IMR-90 (cell line): ENCODE measurements at regions not wholly inside any gene's neighbourhood (a gene's known extent, or its start where the extent isn't known, plus 50 kb on each side); places are given as distances from the start of the nearest gene placed in this dataset.

Experiments used
- ATAC-seq: fragments of 200-7000 bp; cut with Tn5 transposase; 2 replicates; pipeline ENCODE4 v1.9.1; 2020; ENCODE audit warnings: low read depth, mild to moderate bottlenecking, moderate library complexity
- BruUV-seq: library from RNA; stranded (reverse); fragments of 400-500 nt; replicated peaks from 2 replicates; lab custom pipeline; 2021; lab: Mats Ljungman, UMichigan
- CTCF ChIA-PET: fragments of 300-600 bp; formaldehyde crosslinking; extraction: SDS; loops from one replicate; lab custom pipeline; 2021; ENCODE audit warnings: antibody characterized with exemption; lab: Yijun Ruan, JAX
- POLR2A ChIA-PET: fragments of 300-600 bp; sonication (Branson Sonifier 250); formaldehyde crosslinking; loops from one replicate; lab custom pipeline; 2022; ENCODE audit warnings: antibody characterized with exemption; ENCODE audit not compliant: unreplicated experiment; lab: Charles Lee
- DNase-seq: peaks from one replicate; pipeline ENCODE4 v3.0.0; 2013
- H2AFZ ChIP-seq: replicated peaks from 2 replicates; pipeline ENCODE3; 2013; ENCODE audit warnings: low read length, mild to moderate bottlenecking; ENCODE audit not compliant: poor library complexity
- H2AK5ac ChIP-seq: 2 replicates; pipeline ENCODE4 v1.6.1; 2013; ENCODE audit warnings: low read depth, low read length, inconsistent platforms
- H2AK9ac ChIP-seq: replicated peaks from 2 replicates; pipeline ENCODE3; 2013; ENCODE audit warnings: mild to moderate bottlenecking, low read depth, low read length, moderate library complexity; ENCODE audit not compliant: poor library complexity
- H2BK120ac ChIP-seq: 2 replicates; pipeline ENCODE4 v1.6.1; 2013; ENCODE audit warnings: low read depth, low read length, inconsistent platforms
- H2BK15ac ChIP-seq: 3 replicates; pipeline ENCODE4 v1.6.1; 2013; ENCODE audit warnings: low read depth, low read length, inconsistent platforms
- H2BK20ac ChIP-seq: 2 replicates; pipeline ENCODE4 v1.6.1; 2013; ENCODE audit warnings: low read depth, mild to moderate bottlenecking, inconsistent platforms, low read length, moderate library complexity
- H2BK5ac ChIP-seq: 2 replicates; pipeline ENCODE4 v1.6.1; 2013; ENCODE audit warnings: mild to moderate bottlenecking, low read depth, low read length, inconsistent platforms; ENCODE audit not compliant: poor library complexity, severe bottlenecking
- H3K14ac ChIP-seq: replicated peaks from 2 replicates; pipeline ENCODE4 v1.6.1; 2013; ENCODE audit warnings: low read depth, low read length, inconsistent platforms
- H3K18ac ChIP-seq: 2 replicates; pipeline ENCODE4 v1.6.1; 2013; ENCODE audit warnings: low read depth, low read length, control low read depth
- H3K23ac ChIP-seq: 2 replicates; pipeline ENCODE4 v1.6.1; 2013; ENCODE audit warnings: low read depth, low read length, inconsistent platforms
- H3K27ac ChIP-seq: 2 replicates; pipeline ENCODE4 v1.5.1; 2013; ENCODE audit warnings: mild to moderate bottlenecking, control low read depth, low read length; ENCODE audit not compliant: insufficient read depth
- H3K27me3 ChIP-seq: 2 replicates; pipeline ENCODE4 v1.6.1; 2013; ENCODE audit warnings: low read length; ENCODE audit not compliant: control insufficient read depth, insufficient read depth
- H3K36me3 ChIP-seq: 2 replicates; pipeline ENCODE4 v1.6.1; 2013; ENCODE audit warnings: low read length, mixed read lengths; ENCODE audit not compliant: control insufficient read depth, insufficient read depth
- H3K4ac ChIP-seq: 2 replicates; pipeline ENCODE4 v1.6.1; 2013; ENCODE audit warnings: low read depth, low read length, inconsistent platforms
- H3K4me1 ChIP-seq: 2 replicates; pipeline ENCODE4 v1.6.1; 2013; ENCODE audit warnings: low read length, mixed read lengths; ENCODE audit not compliant: control insufficient read depth, insufficient read depth
- H3K4me2 ChIP-seq: 2 replicates; pipeline ENCODE4 v1.6.1; 2013; ENCODE audit warnings: low read depth, mild to moderate bottlenecking, control low read depth, low read length, moderate library complexity
- H3K4me3 ChIP-seq: 2 replicates; pipeline ENCODE4 v1.5.1; 2013; ENCODE audit warnings: low read depth, mild to moderate bottlenecking, control low read depth, low read length, moderate library complexity; ENCODE audit not compliant: insufficient read depth
- H3K56ac ChIP-seq: 2 replicates; pipeline ENCODE4 v1.6.1; 2013; ENCODE audit warnings: low read length, inconsistent platforms; ENCODE audit not compliant: insufficient read depth; ENCODE audit errors: extremely low read depth
- H3K79me1 ChIP-seq, 2 experiments: 2 replicates each; pipeline ENCODE4 v1.6.1; 2013; ENCODE audit warnings: low read length in 2 of 2, inconsistent platforms in 1 of 2, low read depth in 1 of 2
- H3K9ac ChIP-seq: 2 replicates; pipeline ENCODE4 v1.6.1; 2013; ENCODE audit warnings: low read depth, low read length, control low read depth
- H3K9me1 ChIP-seq: 2 replicates; pipeline ENCODE4 v1.6.1; 2013; ENCODE audit warnings: low read length, inconsistent platforms; ENCODE audit not compliant: insufficient read depth
- H3K9me3 ChIP-seq: 2 replicates; pipeline ENCODE4 v1.6.1; 2013; ENCODE audit warnings: low read length; ENCODE audit not compliant: control insufficient read depth, insufficient read depth
- H4K20me1 ChIP-seq: 2 replicates; pipeline ENCODE4 v1.6.1; 2013; ENCODE audit warnings: low read length, inconsistent platforms; ENCODE audit not compliant: insufficient read depth
- H4K5ac ChIP-seq: 2 replicates; pipeline ENCODE4 v1.6.1; 2013; ENCODE audit warnings: mild to moderate bottlenecking, low read depth, low read length, control low read depth
- H4K8ac ChIP-seq, 2 experiments: 2 replicates each; pipeline ENCODE4 v1.6.1; 2013; ENCODE audit warnings: low read depth in 2 of 2, low read length in 2 of 2, control low read depth in 1 of 2, inconsistent platforms in 1 of 2
- H4K91ac ChIP-seq: 2 replicates; pipeline ENCODE4 v1.6.1; 2013; ENCODE audit warnings: low read depth, low read length, inconsistent platforms; ENCODE audit not compliant: insufficient read depth
- BHLHE40 ChIP-seq: fragments of 150-350 bp; IDR thresholded peaks from 2 replicates; pipeline ENCODE4 v1.6.1; 2016; ENCODE audit warnings: mild to moderate bottlenecking, low read depth, low read length
- CEBPB ChIP-seq: IDR thresholded peaks from 2 replicates; pipeline ENCODE4 v1.6.1; 2012; ENCODE audit warnings: low read depth, low read length, improper control_type of control experiment
- CHD1 ChIP-seq: IDR thresholded peaks from 2 replicates; pipeline ENCODE4 v1.6.1; 2012; ENCODE audit warnings: low read depth, low read length, improper control_type of control experiment
- CTCF ChIP-seq: conservative IDR thresholded peaks from 2 replicates; pipeline ENCODE4 v1.5.1; 2012; ENCODE audit warnings: mild to moderate bottlenecking, low read depth, low read length, improper control_type of control experiment
- ELK1 ChIP-seq: fragments of 150-350 bp; IDR thresholded peaks from 2 replicates; pipeline ENCODE4 v1.6.1; 2016; ENCODE audit warnings: low read depth, mild to moderate bottlenecking, low read length, moderate library complexity, borderline replicate concordance
- FOS ChIP-seq: fragments of 150-350 bp; IDR thresholded peaks from 2 replicates; pipeline ENCODE4 v1.6.1; 2016; ENCODE audit warnings: low read depth, low read length
- MAFK ChIP-seq: IDR thresholded peaks from 2 replicates; pipeline ENCODE4 v1.6.1; 2012; ENCODE audit warnings: low read depth, low read length, improper control_type of control experiment
- MAZ ChIP-seq: IDR thresholded peaks from 2 replicates; pipeline ENCODE4 v1.6.1; 2012; ENCODE audit warnings: low read depth, mild to moderate bottlenecking, low read length, improper control_type of control experiment, moderate library complexity, borderline replicate concordance
- MXI1 ChIP-seq: IDR thresholded peaks from 2 replicates; pipeline ENCODE4 v1.6.1; 2012; ENCODE audit warnings: low read depth, mild to moderate bottlenecking, low read length, moderate library complexity, borderline replicate concordance
- NFE2L2 ChIP-seq: fragments of 150-350 bp; IDR thresholded peaks from 2 replicates; pipeline ENCODE4 v1.6.1; 2016; ENCODE audit warnings: low read depth, mild to moderate bottlenecking, low read length
- POLR2A ChIP-seq: IDR thresholded peaks from 2 replicates; pipeline ENCODE4 v1.6.1; 2012; ENCODE audit warnings: mild to moderate bottlenecking, low read depth, low read length
- RAD21 ChIP-seq: IDR thresholded peaks from 2 replicates; pipeline ENCODE4 v1.6.1; 2012; ENCODE audit warnings: low read length, improper control_type of control experiment
- RCOR1 ChIP-seq: IDR thresholded peaks from 2 replicates; pipeline ENCODE4 v1.6.1; 2012; ENCODE audit warnings: mild to moderate bottlenecking, low read length, improper control_type of control experiment; ENCODE audit not compliant: insufficient replicate concordance
- RFX5 ChIP-seq: IDR thresholded peaks from 2 replicates; pipeline ENCODE4 v1.8.0; 2012; ENCODE audit warnings: low read depth, mild to moderate bottlenecking, low read length, moderate library complexity
- SMC3 ChIP-seq: fragments of 150-350 bp; IDR thresholded peaks from 2 replicates; pipeline ENCODE4 v1.6.1; 2016; ENCODE audit warnings: low read depth, mild to moderate bottlenecking, antibody characterized with exemption, low read length, moderate library complexity
- USF2 ChIP-seq: fragments of 150-350 bp; IDR thresholded peaks from 2 replicates; pipeline ENCODE4 v1.6.1; 2017; ENCODE audit warnings: mild to moderate bottlenecking, antibody characterized with exemption, low read length, low read depth
- WGBS, 2 experiments: methylation state at CpG; one replicate each; pipeline versions ENCODE4 v1.1.5 to v1.1.7; 2013; ENCODE audit warnings: missing lambda C conversion rate in 2 of 2; ENCODE audit not compliant: insufficient read length in 1 of 2; ENCODE audit errors: extremely low coverage in 2 of 2; 5-methylcytosine and 5-hydroxymethylcytosine counted together
- dilution Hi-C: fragments of 300-500 bp; cut with HindIII; formaldehyde crosslinking; loops from one replicate; pipeline ENCODE4 v1.14.3; 2018; ENCODE audit warnings: low sequenced_read_pairs; ENCODE audit not compliant: unreplicated experiment
- in situ Hi-C: fragments of 300-500 bp; cut with MboI; formaldehyde crosslinking; loops from 3 replicates; pipeline ENCODE4 v1.14.3; 2019; ENCODE audit warnings: low sequenced_read_pairs, inconsistent platforms, mixed read lengths
- intact Hi-C: fragments of 100-400 bp; cut with micrococcal nuclease; formaldehyde crosslinking; loops from 2 replicates; pipeline ENCODE4 v1.10.0; 2022

- ATAC-seq (no peak), DNase-seq (no peak)
- Histone ChIP-seq H3K56ac (no peak overlapping the region), H3K18ac (no peak overlapping the region), H4K91ac (no peak overlapping the region), H4K8ac (no peak overlapping the region), H2AFZ (no peak overlapping the region), H3K36me3 (no peaks in the 10 kb centered on the region), H2BK20ac (no peak overlapping the region), H2BK15ac (no peak overlapping the region), H3K9me1 (no peaks in the 10 kb centered on the region), H2AK9ac (no peak overlapping the region), H3K9ac (no peak overlapping the region), H3K4me1 (no peaks in the 10 kb centered on the region), H3K79me1 (no peaks in the 10 kb centered on the region), H2BK120ac (no peak overlapping the region), H4K5ac (no peak overlapping the region), H3K23ac (no peak overlapping the region), H3K9me3 (no peaks in the 10 kb centered on the region), H3K27me3 (no peaks in the 10 kb centered on the region), H3K27ac (no peak overlapping the region), H3K4me2 (no peak overlapping the region), H3K14ac (no peak overlapping the region), H2BK5ac (no peak overlapping the region), H3K4ac (no peak overlapping the region), H4K20me1 (no peaks in the 10 kb centered on the region), H2AK5ac (no peak overlapping the region), H3K4me3 (no peak overlapping the region)
- POLR2A ChIA-PET: no interaction called here
- no TSS peak for BruUV-seq
- intact Hi-C loops: no loop called here
- in situ Hi-C loops: no loop called here
- CTCF ChIA-PET: no interaction called here
- 80% methylated on average over 1 of the region's 5 CpGs; no CpG with 5 or more reads in 1 of the 2 experiments for WGBS, 2 experiments
- TF ChIP-seq RAD21: no peak
- TF ChIP-seq MAFK: no peak
- no peak for TF ChIP-seq CHD1
- no peak for TF ChIP-seq ELK1
- TF ChIP-seq FOS: no peak
- no peak for TF ChIP-seq MXI1
- TF ChIP-seq MAZ: no peak
- TF ChIP-seq POLR2A: no peak
- TF ChIP-seq SMC3: no peak
- no peak for TF ChIP-seq RCOR1
- TF ChIP-seq RFX5: no peak
- TF ChIP-seq CEBPB: no peak
- TF ChIP-seq USF2: no peak
- TF ChIP-seq CTCF: no peak
- no peak for TF ChIP-seq BHLHE40
- no peak for TF ChIP-seq NFE2L2
- dilution Hi-C loops: no loop called here
Measured at GRCh38 chr3:161156936-161157335, 51.8 kb upstream of the B3GALNT1 start.
